Testis (tissue), 2 donors: ENCODE measurements at regions not wholly inside any gene's neighbourhood (a gene's known extent, or its start where the extent isn't known, plus 50 kb on each side); places are given as distances from the start of the nearest gene placed in this dataset.

ENCODE experiments used
- DNase-seq: peaks from one replicate; pipeline ENCODE4 v3.0.0-alpha.2; 2019
- H3K27ac ChIP-seq, 2 donors: fragments of 200-600 bp; sonication (generic); one replicate each; pipeline ENCODE4 v1.5.1; 2019
- H3K27me3 ChIP-seq: fragments of 200-600 bp; sonication (generic); one replicate; pipeline ENCODE4 v1.5.1; 2019
- H3K36me3 ChIP-seq: fragments of 200-600 bp; sonication (generic); one replicate; pipeline ENCODE4 v1.5.1; 2017; ENCODE audit warnings: low read depth; ENCODE audit errors: missing control alignments
- H3K4me1 ChIP-seq: fragments of 200-600 bp; sonication (generic); one replicate; pipeline ENCODE4 v1.5.1; 2019
- H3K4me3 ChIP-seq, 2 donors: fragments of 200-600 bp; sonication (generic); one replicate each; pipeline ENCODE4 v1.5.1; 2017 to 2019
- H3K9me3 ChIP-seq: fragments of 200-600 bp; sonication (generic); one replicate; pipeline ENCODE4 v1.5.1; 2017
- POLR2A ChIP-seq: fragments of 450-650 bp; IDR thresholded peaks from one replicate; pipeline ENCODE4 v1.6.1; 2017; ENCODE audit warnings: antibody characterized with exemption, mild to moderate bottlenecking, moderate library complexity
- WGBS, 2 donors: methylation state at CpG; one replicate each; pipeline ENCODE4 v1.1.5; 2018; 5-methylcytosine and 5-hydroxymethylcytosine counted together
- intact Hi-C: fragments of 100-400 bp; cut with DNase I; formaldehyde crosslinking; loops from one replicate; pipeline ENCODE4 v1.15.1; 2023; ENCODE audit warnings: low total_unique reads
- TF ChIP-seq, protein P1 (sequence below), 3 experiments: fragments of 450-650 bp in 2 of 3; fragments of 200-600 bp in 1 of 3; sonication (generic) in 1 of 3; IDR thresholded peaks; one replicate each; pipeline ENCODE4 v1.5.1; 2016 to 2019; ENCODE audit warnings: antibody characterized with exemption in 3 of 3, mild to moderate bottlenecking in 2 of 3, moderate library complexity in 1 of 3

DNA sequence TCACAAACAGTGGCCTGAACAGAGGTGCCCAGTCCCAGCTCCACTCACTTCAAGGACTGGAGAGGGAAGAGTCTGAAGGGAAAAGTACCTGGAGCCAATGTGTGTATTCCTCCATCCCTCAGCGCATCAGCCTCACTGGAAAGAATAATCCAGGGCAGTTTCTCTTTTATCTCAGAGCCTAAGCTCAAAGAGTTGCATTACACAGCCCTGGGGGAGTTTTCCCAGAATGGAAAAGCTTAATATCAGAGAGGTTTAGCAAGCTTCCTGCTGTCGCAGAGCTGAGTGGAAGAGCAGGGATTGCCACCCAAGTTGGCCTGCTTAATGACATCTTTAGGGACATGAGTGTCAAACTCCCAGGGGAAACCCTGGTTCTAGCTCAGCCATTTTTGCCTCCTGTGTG, 80.4 kb upstream of the MSX1 start:
- 89 to 92% methylated on average over 2 of the region's 2 CpGs for WGBS, 2 donors
- intact Hi-C loops = no loop called here
- Histone ChIP-seq H3K27ac (no peak overlapping the region), H3K4me1 (no peaks in the 10 kb centered on the region), H3K36me3 (no peaks in the 10 kb centered on the region), H3K27me3 (no peaks in the 10 kb centered on the region), H3K9me3 (no peaks in the 10 kb centered on the region), H3K4me3 (no peak overlapping the region)
- no peak for DNase-seq
- TF ChIP-seq, protein P1, sequence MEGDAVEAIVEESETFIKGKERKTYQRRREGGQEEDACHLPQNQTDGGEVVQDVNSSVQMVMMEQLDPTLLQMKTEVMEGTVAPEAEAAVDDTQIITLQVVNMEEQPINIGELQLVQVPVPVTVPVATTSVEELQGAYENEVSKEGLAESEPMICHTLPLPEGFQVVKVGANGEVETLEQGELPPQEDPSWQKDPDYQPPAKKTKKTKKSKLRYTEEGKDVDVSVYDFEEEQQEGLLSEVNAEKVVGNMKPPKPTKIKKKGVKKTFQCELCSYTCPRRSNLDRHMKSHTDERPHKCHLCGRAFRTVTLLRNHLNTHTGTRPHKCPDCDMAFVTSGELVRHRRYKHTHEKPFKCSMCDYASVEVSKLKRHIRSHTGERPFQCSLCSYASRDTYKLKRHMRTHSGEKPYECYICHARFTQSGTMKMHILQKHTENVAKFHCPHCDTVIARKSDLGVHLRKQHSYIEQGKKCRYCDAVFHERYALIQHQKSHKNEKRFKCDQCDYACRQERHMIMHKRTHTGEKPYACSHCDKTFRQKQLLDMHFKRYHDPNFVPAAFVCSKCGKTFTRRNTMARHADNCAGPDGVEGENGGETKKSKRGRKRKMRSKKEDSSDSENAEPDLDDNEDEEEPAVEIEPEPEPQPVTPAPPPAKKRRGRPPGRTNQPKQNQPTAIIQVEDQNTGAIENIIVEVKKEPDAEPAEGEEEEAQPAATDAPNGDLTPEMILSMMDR (IDR thresholded peaks at IDR 0.05) = no peak

DNA sequence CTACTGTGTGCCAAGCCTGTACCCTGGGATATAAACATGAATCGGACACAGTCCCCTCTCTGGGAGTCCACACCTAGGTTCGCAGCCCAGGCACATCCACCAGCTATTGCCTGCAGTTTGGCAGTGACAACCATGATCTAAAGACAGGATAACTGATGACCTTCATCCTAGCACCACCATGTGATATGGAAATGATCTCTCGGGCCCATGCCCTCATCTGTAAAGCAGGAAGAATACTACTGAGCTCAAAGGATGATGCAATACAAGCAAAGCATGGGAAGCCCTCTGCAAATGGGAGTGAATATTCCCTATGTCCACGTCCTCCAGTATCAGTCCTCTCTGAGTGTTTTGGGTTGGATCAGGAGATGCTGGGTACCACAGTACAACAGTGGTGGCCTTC, 80.9 kb upstream of the MSX1 start:
- H3K4me1 ChIP-seq = no peaks in the 10 kb centered on the region
- H3K27me3 ChIP-seq = no peaks in the 10 kb centered on the region
- intact Hi-C loops = no loop called here
- no peak overlapping the region for H3K4me3 ChIP-seq
- no peak for TF ChIP-seq POLR2A
- TF ChIP-seq, protein P1 (IDR thresholded peaks at IDR 0.05) = no peak
- 81 to 84% methylated on average over 4 of the region's 4 CpGs for WGBS, 2 donors
- no peaks in the 10 kb centered on the region for H3K9me3 ChIP-seq
- no peaks in the 10 kb centered on the region for H3K36me3 ChIP-seq
- DNase-seq = no peak
- H3K27ac ChIP-seq = no peak overlapping the region

DNA sequence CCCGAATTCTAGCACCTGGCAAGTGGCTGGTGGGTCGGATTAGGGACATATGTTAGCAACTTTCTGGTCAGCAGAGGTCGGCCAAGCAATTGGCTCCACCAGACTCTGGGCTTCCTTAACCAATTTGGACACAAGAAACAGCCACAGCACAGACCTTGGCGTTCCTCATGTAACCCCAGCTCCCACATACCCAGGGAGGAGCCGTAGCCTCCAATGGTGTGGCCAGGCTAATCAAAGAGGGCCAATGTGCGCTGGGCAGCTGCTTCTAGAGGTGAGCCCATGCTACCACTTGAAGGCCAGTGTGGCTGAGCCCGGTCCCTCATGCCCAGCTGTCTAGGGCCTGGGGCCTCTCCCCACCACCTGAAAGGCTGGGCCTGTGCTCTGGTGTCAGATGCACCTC, 82.5 kb upstream of the MSX1 start:
- 67 to 89% methylated on average over 1 to 7 of the region's 7 CpGs for WGBS, 2 donors
- H3K27me3 ChIP-seq = no peaks in the 10 kb centered on the region
- no peaks in the 10 kb centered on the region for H3K9me3 ChIP-seq
- no peak for DNase-seq
- intact Hi-C loops = no loop called here
- H3K4me1 ChIP-seq = no peaks in the 10 kb centered on the region
- H3K27ac ChIP-seq = no peak overlapping the region
- no peak for TF ChIP-seq POLR2A
- TF ChIP-seq, protein P1 (IDR thresholded peaks at IDR 0.05) = no peak
- H3K36me3 ChIP-seq = no peaks in the 10 kb centered on the region
- H3K4me3 ChIP-seq = no peak overlapping the region

DNA sequence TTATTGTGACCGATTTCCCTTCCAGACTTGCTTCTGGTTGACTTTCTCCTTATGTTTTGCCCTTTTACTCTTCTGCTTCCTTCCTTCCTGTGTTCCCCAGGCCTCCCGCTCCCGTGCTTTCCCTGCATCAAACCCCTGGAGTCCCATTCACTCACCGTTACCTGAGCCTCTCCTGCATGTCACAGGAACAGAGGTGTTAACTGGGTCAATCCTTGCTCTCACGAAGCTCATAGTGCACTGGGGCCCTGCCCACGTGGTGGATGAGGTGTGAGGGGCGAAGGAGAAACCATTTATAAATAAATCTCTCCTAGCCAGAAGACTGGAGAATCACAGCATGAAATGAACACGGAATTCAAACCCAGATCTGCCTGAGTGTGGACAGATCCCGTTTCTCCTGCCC, 83.1 kb upstream of the MSX1 start:
- Histone ChIP-seq H3K27me3 (no peaks in the 10 kb centered on the region), H3K27ac (no peak overlapping the region), H3K4me3 (no peak overlapping the region), H3K36me3 (no peaks in the 10 kb centered on the region), H3K9me3 (no peaks in the 10 kb centered on the region), H3K4me1 (no peaks in the 10 kb centered on the region)
- TF ChIP-seq, protein P1 (IDR thresholded peaks at IDR 0.05) = no peak
- TF ChIP-seq POLR2A = no peak
- WGBS, 2 donors = 80 to 87% methylated on average over 9 of the region's 9 CpGs
- no peak for DNase-seq
- intact Hi-C loops = no loop called here

DNA sequence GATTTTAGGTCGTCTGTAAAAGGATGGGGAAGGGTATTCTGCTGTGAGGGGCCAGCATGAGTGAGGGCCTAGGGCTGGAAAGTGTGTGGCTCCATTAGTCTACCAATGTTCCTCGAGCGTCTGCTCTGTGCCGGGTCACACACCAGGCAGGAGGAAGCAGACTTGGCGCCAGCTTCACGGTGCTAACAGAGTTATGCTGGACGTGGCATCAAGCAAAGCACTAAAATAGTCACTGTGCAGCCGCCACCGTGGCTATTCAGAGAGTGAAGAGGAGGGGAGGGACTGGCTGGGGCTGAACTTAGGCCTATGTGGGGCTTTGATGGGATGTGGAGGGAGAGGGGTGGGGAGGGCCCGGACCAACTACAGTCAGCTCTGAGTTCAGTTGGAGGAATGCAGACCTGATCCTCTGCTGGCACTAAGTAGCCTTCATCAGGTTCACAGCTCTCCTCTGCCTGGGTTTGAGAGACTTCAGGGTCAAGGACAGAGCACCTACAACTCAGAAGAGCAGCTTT, 83.9 kb upstream of the MSX1 start:
- Histone ChIP-seq H3K27me3 (no peaks in the 10 kb centered on the region), H3K4me3 (no peak overlapping the region), H3K27ac (no peak overlapping the region), H3K9me3 (no peaks in the 10 kb centered on the region), H3K36me3 (no peaks in the 10 kb centered on the region), H3K4me1 (no peaks in the 10 kb centered on the region)
- TF ChIP-seq, protein P1 (IDR thresholded peaks at IDR 0.05) = no peak
- no peak for TF ChIP-seq POLR2A
- intact Hi-C loops = no loop called here
- 81 to 84% methylated on average over 9 to 10 of the region's 10 CpGs for WGBS, 2 donors
- DNase-seq = no peak
